GM12873 (cell line): ENCODE measurements at regions not wholly inside any gene's neighbourhood (a gene's known extent, or its start where the extent isn't known, plus 50 kb on each side); places are given as distances from the start of the nearest gene placed in this dataset.

ENCODE experiments used
- CTCF ChIP-seq: IDR thresholded peaks from 2 replicates; pipeline ENCODE4 v1.5.1; 2012; ENCODE audit warnings: low read depth, mild to moderate bottlenecking, moderate library complexity, low read length, control low read depth; ENCODE audit not compliant: insufficient read depth; ENCODE audit errors: missing control alignments

GRCh38 chr1:208467151-208467780 is 223.1 kb upstream of the PLXNA2 start:
- TF ChIP-seq CTCF: no peak

GRCh38 chr1:208475449-208475848 is 231.3 kb upstream of the PLXNA2 start:
- TF ChIP-seq CTCF: no peak

- no peak for TF ChIP-seq CTCF
Measured at GRCh38 chr1:208475951-208476845, 232.0 kb upstream of the PLXNA2 start.

GRCh38 chr1:208476846-208477170 is 232.6 kb upstream of the PLXNA2 start:
- no peak for TF ChIP-seq CTCF

- TF ChIP-seq CTCF: no peak
Measured at GRCh38 chr1:208479435-208479834, 235.3 kb upstream of the PLXNA2 start.

- no peak for TF ChIP-seq CTCF
Measured at GRCh38 chr1:208485512-208485911, 241.3 kb upstream of the PLXNA2 start.

- no peak for TF ChIP-seq CTCF
Measured at GRCh38 chr1:208486677-208487076, 242.5 kb upstream of the PLXNA2 start.
